ENCODE measurements at regions not wholly inside any gene's neighbourhood (a gene's known extent, or its start where the extent isn't known, plus 50 kb on each side); places are given as distances from the start of the nearest gene placed in this dataset.

GRCh38 chr5:105739732-105740131 is 1931.0 kb downstream of the EFNA5 start:
- TF ChIP-seq CTCF (IDR thresholded peaks at IDR 0.05): no peak
- TF ChIP-seq POLR2A (IDR thresholded peaks at IDR 0.05): no peak

Measured in right lobe of liver (tissue), 4 donors.